Erythroblast (primary cell): ENCODE measurements at regions not wholly inside any gene's neighbourhood (a gene's known extent, or its start where the extent isn't known, plus 50 kb on each side); places are given as distances from the start of the nearest gene placed in this dataset.

Experiments used
- DNase-seq, 2 experiments: peaks; one replicate each; lab custom pipeline; 2025; lab: John Stamatoyannopoulos, UW
- GATA1 ChIP-seq: IDR thresholded peaks from 2 replicates; pipeline ENCODE4 v1.6.1; 2011; ENCODE audit warnings: low read depth, mild to moderate bottlenecking, control low read depth, low read length, moderate library complexity
- POLR2A ChIP-seq: IDR thresholded peaks from 2 replicates; pipeline ENCODE4 v1.6.1; 2011; ENCODE audit warnings: mild to moderate bottlenecking, low read length

GRCh38 chr1:184919892-184920291, 54.4 kb downstream of the NIBAN1 start:
- TF ChIP-seq GATA1 (no peak), POLR2A (no peak)
- no peak for DNase-seq

DNA sequence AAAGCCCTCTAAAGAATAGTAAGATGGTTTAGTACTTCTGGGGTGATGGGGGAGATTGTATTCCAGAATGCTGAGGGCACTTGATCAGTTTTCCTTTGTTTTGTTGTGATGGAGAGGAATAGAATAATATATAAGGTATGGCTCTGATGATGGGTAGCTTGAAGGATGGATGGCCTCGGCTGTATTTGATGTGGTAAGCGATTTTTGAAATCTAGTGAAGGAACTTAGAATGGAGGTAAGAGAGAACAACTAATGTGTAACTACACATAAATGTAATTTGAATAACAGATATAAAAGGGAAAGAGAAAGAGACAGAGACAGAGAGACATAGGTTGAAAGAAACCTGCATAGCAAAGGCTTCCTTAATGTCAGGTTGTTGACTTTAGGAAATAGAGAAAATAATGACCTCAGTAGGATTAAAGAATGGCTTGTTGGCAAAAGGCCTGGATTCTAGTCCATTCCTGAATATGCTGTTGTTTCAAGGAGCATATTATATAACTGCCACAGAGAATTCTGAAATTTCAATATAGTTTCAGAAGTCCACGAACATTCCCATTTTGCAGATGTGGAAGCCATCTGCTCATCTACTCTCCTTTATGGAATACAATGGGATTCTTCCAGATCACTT, 58.7 kb downstream of the NIBAN1 start:
- TF ChIP-seq GATA1: no peak
- TF ChIP-seq POLR2A: no peak
- no peak for DNase-seq

DNA sequence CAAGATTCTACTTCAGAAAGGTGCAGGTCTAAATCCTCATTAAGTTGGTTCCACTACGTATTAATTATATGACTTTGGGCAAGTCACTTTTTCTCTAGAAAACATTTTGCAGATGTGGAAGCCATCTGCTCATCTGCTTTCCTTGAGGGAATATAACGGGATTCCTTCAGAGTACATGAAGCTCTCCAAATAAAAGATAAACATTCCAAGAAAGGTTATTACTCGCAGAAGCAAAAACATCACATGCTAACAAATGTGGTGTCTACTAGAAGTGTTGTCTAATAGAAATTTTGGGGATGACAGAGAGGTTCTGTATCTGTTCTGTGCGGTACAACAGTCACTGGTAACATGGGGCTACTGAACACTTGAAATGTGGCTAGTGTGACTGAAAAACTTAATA, 60.2 kb downstream of the NIBAN1 start:
- DNase-seq: no peak

DNA sequence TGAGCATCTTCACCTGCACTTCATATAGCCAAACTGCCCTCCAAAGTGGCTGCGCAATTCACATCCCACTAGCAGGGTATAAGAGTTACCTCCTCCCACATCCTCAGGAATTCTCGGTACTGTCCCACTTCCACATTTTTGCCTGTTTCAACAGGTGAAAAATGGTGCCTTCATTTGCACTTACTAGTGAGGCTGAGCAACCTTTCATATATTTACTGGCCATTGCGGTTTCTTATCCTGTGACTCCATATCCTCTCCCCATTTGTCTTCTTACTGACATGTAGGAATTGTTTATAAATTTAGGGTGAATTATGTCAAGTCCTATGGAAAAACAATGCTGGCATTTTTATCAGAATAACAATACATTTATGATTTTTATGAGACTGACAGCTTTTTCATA, 61.9 kb downstream of the NIBAN1 start:
- TF ChIP-seq POLR2A: no peak
- TF ChIP-seq GATA1: no peak

More for the DNA sequence above, 60.2 kb downstream of the NIBAN1 start:
- TF ChIP-seq POLR2A: no peak
- no peak for TF ChIP-seq GATA1

GRCh38 chr1:184911830-184912229, 62.5 kb downstream of the NIBAN1 start:
- TF ChIP-seq POLR2A (no peak), GATA1 (no peak)
- DNase-seq: no peak

More for the DNA sequence above, 61.9 kb downstream of the NIBAN1 start:
- no peak for DNase-seq

- no peak for DNase-seq
- no peak for TF ChIP-seq GATA1
- no peak for TF ChIP-seq POLR2A
Measured at GRCh38 chr1:184911103-184911745, 63.1 kb downstream of the NIBAN1 start.

DNA sequence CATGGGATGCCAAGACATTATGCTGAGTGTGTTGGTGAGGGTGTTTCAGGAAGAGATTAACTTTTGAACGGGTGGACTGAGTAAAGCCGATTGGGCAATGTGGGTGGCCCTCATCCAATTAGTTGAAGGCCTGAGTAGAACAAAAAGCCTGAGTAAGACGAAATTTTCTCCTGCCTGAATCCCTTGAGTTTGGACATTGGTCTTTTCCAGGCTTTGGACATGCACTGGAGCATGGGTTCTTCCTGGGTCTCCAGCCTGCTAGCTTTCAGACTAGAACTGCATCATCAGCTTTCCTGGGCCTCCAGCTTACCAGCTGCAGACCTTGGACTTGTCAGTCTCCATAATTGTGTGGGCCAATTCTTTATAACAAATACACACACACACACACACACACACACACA, 63.6 kb downstream of the NIBAN1 start:
- DNase-seq: no peak

DNA sequence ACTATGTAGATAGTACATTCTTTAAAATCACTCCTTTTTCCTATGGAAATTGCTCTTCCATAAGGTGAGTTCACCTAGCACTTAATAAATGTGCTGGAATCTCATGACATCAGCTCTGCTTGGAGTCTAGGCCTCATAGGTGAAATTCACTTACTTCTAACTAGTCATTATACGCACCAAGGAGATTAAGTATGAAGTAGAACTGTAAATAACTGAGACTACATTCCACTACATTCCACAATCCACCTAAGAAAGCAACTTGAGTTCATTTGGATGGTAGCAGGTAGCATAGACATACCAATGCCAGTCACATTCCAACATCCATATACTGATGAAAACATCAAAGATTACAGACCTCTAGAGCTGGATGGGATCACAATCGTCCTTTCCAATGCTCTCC, 64.3 kb downstream of the NIBAN1 start:
- TF ChIP-seq GATA1 (no peak), POLR2A (no peak)
- DNase-seq: no peak

More for the DNA sequence above, 63.6 kb downstream of the NIBAN1 start:
- no peak for TF ChIP-seq GATA1
- TF ChIP-seq POLR2A: no peak

GRCh38 chr1:184909019-184909418, 65.3 kb downstream of the NIBAN1 start:
- no peak for DNase-seq
- no peak for TF ChIP-seq GATA1
- TF ChIP-seq POLR2A: no peak

GRCh38 chr1:184908506-184908905, 65.8 kb downstream of the NIBAN1 start:
- DNase-seq: no peak
- TF ChIP-seq POLR2A: no peak
- TF ChIP-seq GATA1: no peak

- no peak for DNase-seq
- no peak for TF ChIP-seq GATA1
- TF ChIP-seq POLR2A: no peak
Measured at GRCh38 chr1:184907500-184907899, 66.8 kb downstream of the NIBAN1 start.

GRCh38 chr1:184906761-184907160, 67.5 kb downstream of the NIBAN1 start:
- DNase-seq: no peak
- TF ChIP-seq GATA1: no peak
- no peak for TF ChIP-seq POLR2A

DNA sequence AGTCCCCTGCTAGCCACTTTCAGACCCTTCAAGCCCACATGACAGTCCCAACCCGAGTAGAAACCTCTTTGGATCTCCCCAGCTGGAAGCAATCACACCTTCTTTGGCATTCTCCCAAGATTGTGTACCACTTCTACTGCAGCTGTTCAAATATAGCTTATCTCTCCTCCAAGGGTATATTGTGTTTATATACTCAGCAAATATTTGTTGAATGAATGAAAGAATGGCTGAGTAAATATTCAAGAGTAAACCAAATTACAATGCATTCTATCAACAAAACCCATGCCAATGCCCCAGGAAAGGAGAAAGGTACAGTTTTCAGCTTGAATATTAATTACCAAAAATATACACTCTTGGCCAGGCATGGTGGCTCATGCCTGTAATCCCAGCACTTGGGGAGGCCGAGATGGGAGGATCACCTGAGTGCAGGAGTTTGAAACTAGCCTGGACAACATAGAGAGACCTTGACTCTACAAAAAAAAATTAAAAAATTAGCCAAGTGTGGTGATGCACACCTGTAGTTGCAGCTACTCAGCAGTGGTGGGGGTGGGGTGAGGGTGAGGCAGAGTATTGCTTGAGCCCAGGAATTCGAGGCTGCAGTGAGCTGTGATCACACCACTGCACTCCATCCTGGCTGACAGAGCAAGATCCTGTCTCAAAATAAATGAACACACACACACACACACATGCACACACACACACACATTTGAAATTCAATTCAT, 68.5 kb downstream of the NIBAN1 start:
- TF ChIP-seq POLR2A: no peak
- no peak for TF ChIP-seq GATA1
- no peak for DNase-seq

GRCh38 chr1:184903111-184903692, 71.1 kb downstream of the NIBAN1 start:
- no peak for DNase-seq
- TF ChIP-seq POLR2A (no peak), GATA1 (no peak)

DNA sequence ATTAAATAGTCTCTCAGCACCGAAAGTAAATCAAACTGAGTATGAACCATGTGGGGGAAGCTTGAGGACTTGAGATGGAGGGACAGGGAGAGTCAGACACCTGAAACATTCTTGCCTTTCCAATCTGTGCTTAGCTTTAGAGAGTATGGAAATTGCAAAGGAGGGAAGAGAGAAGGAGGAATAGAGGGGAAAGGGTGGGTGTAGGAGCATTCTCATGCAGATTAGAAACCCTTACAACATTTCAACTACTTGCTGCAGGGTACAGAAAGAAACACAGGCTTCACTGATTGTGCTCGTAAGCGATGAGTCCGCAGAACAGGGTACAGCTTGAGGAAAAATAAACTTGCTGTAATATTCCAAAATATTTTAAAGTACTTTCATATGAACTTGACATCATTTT, 73.8 kb downstream of the NIBAN1 start:
- TF ChIP-seq GATA1 (no peak), POLR2A (no peak)
- no peak for DNase-seq
